ENCODE measurements at regions not wholly inside any gene's neighbourhood (a gene's known extent, or its start where the extent isn't known, plus 50 kb on each side); places are given as distances from the start of the nearest gene placed in this dataset.

- TF ChIP-seq TAF1 (IDR thresholded peaks at IDR 0.05; ENCODE audit: low read depth, low read length), result no peak
- no peak for TF ChIP-seq POLR2A (IDR thresholded peaks at IDR 0.05; ENCODE audit: low read depth, low read length)
- TF ChIP-seq POLR2AphosphoS5 (IDR thresholded peaks at IDR 0.05; ENCODE audit: low read depth, low read length), result no peak
- TF ChIP-seq PAX5 (IDR thresholded peaks at IDR 0.05; ENCODE audit: insufficient read depth, low read length, severe bottlenecking), result no peak
- TF ChIP-seq SPI1 (IDR thresholded peaks at IDR 0.05; ENCODE audit: low read depth, low read length), result no peak
Measured at GRCh38 chr1:4396551-4396950, 257.9 kb upstream of the AJAP1 start.
